PC-3 (cell line): ENCODE measurements at regions not wholly inside any gene's neighbourhood (a gene's known extent, or its start where the extent isn't known, plus 50 kb on each side); places are given as distances from the start of the nearest gene placed in this dataset.

Experiments
- CTCF ChIP-seq: fragments of 300-600 bp; sonication (generic); conservative IDR thresholded peaks from 2 replicates; pipeline ENCODE4 v1.5.1; 2017; ENCODE audit warnings: antibody characterized with exemption, low read depth, mild to moderate bottlenecking, low read length
- EZH2 ChIP-seq: fragments of 300-600 bp; sonication (generic); IDR thresholded peaks from one replicate; pipeline ENCODE4 v1.6.1; 2017; ENCODE audit warnings: antibody characterized with exemption, mild to moderate bottlenecking, low read length; ENCODE audit not compliant: unreplicated experiment

DNA sequence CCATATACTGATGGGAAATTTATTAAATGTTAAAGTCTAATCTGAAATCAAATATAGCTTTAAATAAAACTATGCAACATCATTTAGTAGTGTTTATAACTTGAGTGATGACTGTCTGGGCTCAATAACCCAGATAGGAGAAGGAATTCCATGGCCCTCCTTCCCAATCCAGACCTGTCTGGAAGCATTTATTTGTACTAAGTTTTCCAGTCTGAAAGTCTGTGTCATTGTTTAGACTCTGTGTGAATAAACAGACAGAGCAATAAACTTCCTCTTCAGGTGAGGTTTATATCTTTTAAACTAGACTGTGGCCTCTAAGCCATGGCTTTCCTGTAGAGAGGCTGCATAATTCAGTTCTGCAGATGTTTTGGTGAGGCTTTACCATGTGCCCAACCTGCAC is 176.4 kb downstream of the SOX4 start:
- TF ChIP-seq CTCF (no peak), EZH2 (no peak)
